Neural progenitor cell (in vitro differentiated cells): ENCODE measurements at regions not wholly inside any gene's neighbourhood (a gene's known extent, or its start where the extent isn't known, plus 50 kb on each side); places are given as distances from the start of the nearest gene placed in this dataset.
A peak's percentile ranks its signal among the peaks of the same experiment; 100 is the strongest.

Experiments used
- DNase-seq: peaks from one replicate; pipeline ENCODE4 v3.0.0-alpha.2; 2016; ENCODE audit warnings: low spot score
- H2AFZ ChIP-seq: fragments of 200-600 bp; sonication (generic); replicated peaks from 2 replicates; pipeline ENCODE4 v1.6.1; 2016; ENCODE audit warnings: antibody characterized with exemption
- H3F3A ChIP-seq: fragments of 200-600 bp; sonication (generic); 2 replicates; pipeline ENCODE4 v1.6.1; 2016; ENCODE audit warnings: antibody characterized with exemption, low read depth
- H3K27ac ChIP-seq: fragments of 200-600 bp; sonication (generic); 2 replicates; pipeline ENCODE4 v1.5.1; 2016; ENCODE audit warnings: mild to moderate bottlenecking
- H3K27me3 ChIP-seq: fragments of 200-600 bp; sonication (generic); 2 replicates; pipeline ENCODE4 v1.6.1; 2016; ENCODE audit warnings: mild to moderate bottlenecking, moderate library complexity
- H3K36me3 ChIP-seq: fragments of 200-600 bp; sonication (generic); 2 replicates; pipeline ENCODE4 v1.5.1; 2016
- H3K4me1 ChIP-seq: fragments of 200-600 bp; sonication (generic); 2 replicates; pipeline ENCODE4 v1.6.1; 2016; ENCODE audit warnings: mixed run types
- H3K4me2 ChIP-seq: fragments of 200-600 bp; sonication (generic); 2 replicates; pipeline ENCODE4 v1.6.1; 2016
- H3K4me3 ChIP-seq: fragments of 200-600 bp; sonication (generic); 2 replicates; pipeline ENCODE4 v1.5.1; 2016
- H3K79me2 ChIP-seq: fragments of 200-600 bp; sonication (generic); 2 replicates; pipeline ENCODE4 v1.6.1; 2016; ENCODE audit warnings: low read depth
- H3K9ac ChIP-seq: fragments of 200-600 bp; sonication (generic); 2 replicates; pipeline ENCODE4 v1.6.1; 2016
- H3K9me3 ChIP-seq: fragments of 200-600 bp; sonication (generic); 2 replicates; pipeline ENCODE4 v1.5.1; 2016; ENCODE audit warnings: low read depth
- H4K20me1 ChIP-seq: fragments of 200-600 bp; sonication (generic); 2 replicates; pipeline ENCODE4 v1.6.1; 2016; ENCODE audit warnings: low read depth
- H3K27ac Mint-ChIP-seq: 3 replicates; pipeline ENCODE4 v1.8.0; 2021; ENCODE audit warnings: mixed read lengths
- H3K27me3 Mint-ChIP-seq: 2 replicates; pipeline ENCODE4 v1.8.0; 2022; ENCODE audit warnings: low read depth, mild to moderate bottlenecking, inconsistent platforms, moderate library complexity, mixed read lengths; ENCODE audit not compliant: insufficient read depth
- H3K36me3 Mint-ChIP-seq: 3 replicates; pipeline ENCODE4 v1.8.0; 2021; ENCODE audit warnings: mixed read lengths
- H3K4me1 Mint-ChIP-seq: 3 replicates; pipeline ENCODE4 v1.8.0; 2021; ENCODE audit warnings: mixed read lengths
- H3K4me3 Mint-ChIP-seq: 3 replicates; pipeline ENCODE4 v1.8.0; 2021; ENCODE audit warnings: mild to moderate bottlenecking, moderate library complexity, mixed read lengths
- H3K9me3 Mint-ChIP-seq: 3 replicates; pipeline ENCODE4 v1.8.0; 2020; ENCODE audit warnings: mixed read lengths
- CTCF ChIP-seq: fragments of 200-600 bp; sonication (generic); IDR thresholded peaks from 2 replicates; pipeline ENCODE4 v1.5.1; 2017; ENCODE audit warnings: antibody characterized with exemption, mild to moderate bottlenecking
- EZH2 ChIP-seq: fragments of 200-600 bp; sonication (generic); IDR thresholded peaks from 2 replicates; pipeline ENCODE4 v1.6.1; 2017; ENCODE audit warnings: antibody characterized with exemption, mild to moderate bottlenecking, moderate library complexity
- EZH2phosphoT487 ChIP-seq: fragments of 200-600 bp; sonication (generic); IDR thresholded peaks from 2 replicates; pipeline ENCODE4 v1.6.1; 2017; ENCODE audit warnings: antibody characterized with exemption

GRCh38 chr10:84701370-84701720 lies 373.0 kb downstream of the CCSER2 start:
- Mint-ChIP-seq H3K27me3 (peaks cover 4% of the 10 kb centered on the region), H3K4me3 (no peak overlapping the region), H3K36me3 (no peaks in the 10 kb centered on the region), H3K4me1 (peaks cover 11% of the 10 kb centered on the region), H3K27ac (peak overlapping the region; percentile 24), H3K9me3 (no peaks in the 10 kb centered on the region)
- Histone ChIP-seq H3K4me3 (no peak overlapping the region), H2AFZ (no peak overlapping the region), H3K4me2 (no peak overlapping the region), H4K20me1 (no peaks in the 10 kb centered on the region), H3K27ac (no peak overlapping the region), H3K27me3 (no peaks in the 10 kb centered on the region), H3F3A (no peaks in the 10 kb centered on the region), H3K79me2 (no peaks in the 10 kb centered on the region), H3K9me3 (no peaks in the 10 kb centered on the region), H3K36me3 (no peaks in the 10 kb centered on the region), H3K4me1 (no peaks in the 10 kb centered on the region), H3K9ac (no peak overlapping the region)
- DNase-seq = no peak
- TF ChIP-seq EZH2 (no peak), EZH2phosphoT487 (no peak), CTCF (no peak)

- TF ChIP-seq EZH2 (no peak), EZH2phosphoT487 (no peak), CTCF (no peak)
- Histone ChIP-seq H2AFZ (no peak overlapping the region), H3F3A (no peaks in the 10 kb centered on the region), H4K20me1 (no peaks in the 10 kb centered on the region), H3K79me2 (no peaks in the 10 kb centered on the region), H3K27ac (no peak overlapping the region), H3K27me3 (no peaks in the 10 kb centered on the region), H3K4me2 (no peak overlapping the region), H3K9me3 (no peaks in the 10 kb centered on the region), H3K4me1 (no peaks in the 10 kb centered on the region), H3K36me3 (no peaks in the 10 kb centered on the region), H3K4me3 (no peak overlapping the region), H3K9ac (no peak overlapping the region)
- DNase-seq = no peak
- no peaks in the 10 kb centered on the region for H3K9me3 Mint-ChIP-seq
- no peak overlapping the region for H3K27ac Mint-ChIP-seq
- peaks cover 4% of the 10 kb centered on the region for H3K27me3 Mint-ChIP-seq
- peaks cover 18% of the 10 kb centered on the region for H3K4me1 Mint-ChIP-seq
- no peaks in the 10 kb centered on the region for H3K36me3 Mint-ChIP-seq
- H3K4me3 Mint-ChIP-seq = no peak overlapping the region
Observed at GRCh38 chr10:84704101-84704500, 375.7 kb downstream of the CCSER2 start.

GRCh38 chr10:84706431-84706830 lies 378.0 kb downstream of the CCSER2 start:
- no peak for TF ChIP-seq EZH2
- TF ChIP-seq CTCF = no peak
- TF ChIP-seq EZH2phosphoT487 = no peak
- no peaks in the 10 kb centered on the region for H3K36me3 Mint-ChIP-seq
- Histone ChIP-seq H4K20me1 (no peaks in the 10 kb centered on the region), H3K27me3 (no peaks in the 10 kb centered on the region), H3K27ac (no peak overlapping the region), H2AFZ (no peak overlapping the region), H3K4me3 (no peak overlapping the region), H3K36me3 (no peaks in the 10 kb centered on the region), H3K4me1 (no peaks in the 10 kb centered on the region), H3K79me2 (no peaks in the 10 kb centered on the region), H3F3A (no peaks in the 10 kb centered on the region), H3K9ac (no peak overlapping the region), H3K9me3 (no peaks in the 10 kb centered on the region), H3K4me2 (no peak overlapping the region)
- H3K27ac Mint-ChIP-seq = no peak overlapping the region
- H3K4me3 Mint-ChIP-seq = no peak overlapping the region
- no peak for DNase-seq
- H3K27me3 Mint-ChIP-seq = peaks cover 4% of the 10 kb centered on the region
- no peaks in the 10 kb centered on the region for H3K9me3 Mint-ChIP-seq
- peaks cover 13% of the 10 kb centered on the region for H3K4me1 Mint-ChIP-seq

- TF ChIP-seq CTCF (no peak), EZH2phosphoT487 (no peak), EZH2 (no peak)
- Histone ChIP-seq H3K79me2 (no peaks in the 10 kb centered on the region), H3K36me3 (no peaks in the 10 kb centered on the region), H3K4me2 (no peak overlapping the region), H3K4me3 (no peak overlapping the region), H3K27me3 (no peaks in the 10 kb centered on the region), H3F3A (no peaks in the 10 kb centered on the region), H4K20me1 (no peaks in the 10 kb centered on the region), H2AFZ (no peak overlapping the region), H3K27ac (no peak overlapping the region), H3K9ac (no peak overlapping the region), H3K4me1 (no peaks in the 10 kb centered on the region), H3K9me3 (no peaks in the 10 kb centered on the region)
- no peak overlapping the region for H3K4me3 Mint-ChIP-seq
- H3K4me1 Mint-ChIP-seq = peaks cover 13% of the 10 kb centered on the region
- no peaks in the 10 kb centered on the region for H3K9me3 Mint-ChIP-seq
- no peak for DNase-seq
- peak overlapping the region; percentile 66 for H3K27ac Mint-ChIP-seq
- H3K27me3 Mint-ChIP-seq = peaks cover 4% of the 10 kb centered on the region
- no peaks in the 10 kb centered on the region for H3K36me3 Mint-ChIP-seq
Observed at GRCh38 chr10:84706875-84707274, 378.5 kb downstream of the CCSER2 start.
